ENCODE measurements at regions not wholly inside any gene's neighbourhood (a gene's known extent, or its start where the extent isn't known, plus 50 kb on each side); places are given as distances from the start of the nearest gene placed in this dataset.

DNA sequence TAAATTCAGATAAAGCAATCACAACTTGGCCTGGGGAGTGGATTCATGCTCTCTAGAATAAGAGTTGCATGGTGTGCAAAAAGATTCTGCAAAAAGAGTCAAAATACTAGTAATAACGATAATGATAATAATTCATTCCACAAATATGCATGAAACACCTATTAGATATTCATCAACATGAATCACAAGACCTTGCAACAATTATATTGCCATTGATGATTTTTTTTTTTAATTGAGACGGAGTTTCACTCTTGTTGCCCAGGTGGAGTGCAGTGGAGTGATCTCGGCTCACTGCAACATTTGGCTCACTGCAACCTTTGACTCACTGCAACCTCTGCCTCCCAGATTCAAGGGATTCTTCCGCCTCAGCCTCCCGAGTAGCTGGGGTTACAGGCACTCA is 109.2 kb upstream of the FLRT2 start:
- no peak for DNase-seq (ENCODE audit: low read depth)
- no peak for TF ChIP-seq CTCF (IDR thresholded peaks at IDR 0.05; ENCODE audit: insufficient read depth, low read depth, low read length, missing control alignments)
- H3K4me3 ChIP-seq (ENCODE audit: low read depth, low read length), result no peak overlapping the region

DNA sequence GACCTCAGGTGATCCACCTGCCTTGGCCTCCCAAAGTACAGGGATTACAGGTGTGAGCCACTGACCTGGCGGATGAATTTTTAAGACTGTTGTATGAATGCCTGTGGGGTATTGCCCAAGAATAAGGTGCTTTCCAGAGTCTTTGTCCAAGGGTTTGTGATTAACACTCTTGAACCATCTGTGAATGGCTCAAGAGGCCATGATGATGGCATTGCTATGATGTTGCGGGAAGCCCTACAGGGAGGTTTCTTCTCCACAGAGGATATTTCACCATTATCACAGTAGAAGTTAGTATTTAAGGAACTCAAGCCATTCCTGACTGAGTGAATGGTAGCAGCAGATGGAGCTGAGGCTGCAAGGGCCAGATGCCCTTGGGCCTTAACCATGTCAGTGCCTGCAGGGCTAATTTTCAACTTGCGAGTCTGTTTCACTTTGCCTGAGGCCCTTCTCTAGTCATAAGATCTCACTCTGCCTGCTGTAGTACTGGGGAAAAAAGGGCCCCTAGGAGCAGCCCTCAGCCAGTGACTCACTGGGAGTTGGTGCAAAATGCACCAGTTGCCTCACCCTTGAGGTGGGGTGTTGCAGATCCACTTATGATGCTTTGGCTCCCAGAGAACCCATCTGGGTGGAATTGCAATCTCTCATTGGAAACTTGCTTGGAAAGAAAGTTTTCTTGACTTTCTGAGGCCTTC is 108.6 kb upstream of the FLRT2 start:
- no peak for DNase-seq (ENCODE audit: low read depth)
- TF ChIP-seq CTCF (IDR thresholded peaks at IDR 0.05; ENCODE audit: insufficient read depth, low read depth, low read length, missing control alignments), result no peak
- no peak overlapping the region for H3K4me3 ChIP-seq (ENCODE audit: low read depth, low read length)

DNA sequence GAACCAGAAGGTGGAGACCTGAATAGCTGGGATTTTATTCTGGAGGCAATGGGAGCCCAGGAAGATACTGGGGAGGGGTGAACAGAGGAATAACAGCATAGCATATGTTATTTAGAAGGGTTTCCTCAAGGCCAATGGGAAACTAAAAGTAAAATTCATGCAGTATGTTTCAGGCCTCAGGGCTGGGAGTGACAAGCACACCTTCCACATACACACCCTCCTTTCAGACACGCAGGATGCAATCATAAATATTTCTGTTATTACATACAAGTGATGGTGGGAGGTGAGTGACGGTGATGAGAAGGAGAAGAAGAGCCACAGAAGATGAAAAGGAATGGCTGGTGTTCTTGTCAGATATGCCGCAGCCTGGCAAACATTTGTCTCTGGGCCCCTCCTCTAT is 106.1 kb upstream of the FLRT2 start:
- no peak for TF ChIP-seq CTCF (IDR thresholded peaks at IDR 0.05; ENCODE audit: insufficient read depth, low read depth, low read length, missing control alignments)
- no peak overlapping the region for H3K4me3 ChIP-seq (ENCODE audit: low read depth, low read length)
- DNase-seq (ENCODE audit: low read depth), result no peak

GRCh38 chr14:85425507-85425906 is 104.4 kb upstream of the FLRT2 start:
- no peak for TF ChIP-seq CTCF (IDR thresholded peaks at IDR 0.05; ENCODE audit: insufficient read depth, low read depth, low read length, missing control alignments)
- DNase-seq (ENCODE audit: low read depth), result no peak
- no peak overlapping the region for H3K4me3 ChIP-seq (ENCODE audit: low read depth, low read length)

DNA sequence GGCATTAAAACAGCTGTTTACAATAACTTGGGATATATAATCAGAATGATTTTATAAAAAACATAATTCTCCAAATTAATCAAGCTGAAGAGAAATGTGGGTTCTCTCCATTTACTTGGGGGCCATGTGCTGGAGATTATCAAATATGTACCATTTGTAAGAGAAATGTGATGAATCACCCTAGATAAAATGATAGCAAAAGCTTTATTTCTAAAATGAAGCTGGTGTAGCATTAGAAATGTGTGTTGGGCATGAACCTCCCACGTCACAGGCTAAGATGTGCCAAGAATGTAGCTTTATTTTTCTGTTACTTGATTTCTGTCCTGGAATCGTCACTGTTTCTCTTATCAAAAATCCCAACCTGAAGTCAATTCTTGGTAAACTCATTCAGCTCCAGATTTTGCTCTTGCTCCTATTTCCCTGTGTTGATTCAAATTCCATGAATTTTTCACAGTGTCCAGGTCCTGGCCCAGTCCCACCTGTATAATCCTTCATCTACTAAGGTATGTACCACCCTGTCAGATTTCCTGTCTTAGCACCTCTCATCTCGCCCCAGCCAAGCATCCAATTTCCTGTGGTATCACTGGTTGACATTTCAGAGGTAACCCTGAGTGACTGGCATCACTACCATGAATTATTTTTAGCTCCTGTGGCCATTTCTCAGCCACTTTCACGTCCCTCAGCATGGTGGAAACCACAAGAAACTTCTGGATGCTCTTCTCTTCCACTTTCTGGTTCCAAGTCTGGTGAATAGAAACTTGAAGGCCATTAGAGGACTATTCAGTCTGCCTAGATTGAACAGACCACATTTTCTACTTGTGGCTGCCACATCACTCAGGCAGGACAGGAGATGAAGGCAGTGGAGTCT is 103.6 kb upstream of the FLRT2 start:
- TF ChIP-seq CTCF (IDR thresholded peaks at IDR 0.05; ENCODE audit: insufficient read depth, low read depth, low read length, missing control alignments), result no peak
- H3K4me3 ChIP-seq (ENCODE audit: low read depth, low read length), result no peak overlapping the region
- DNase-seq (ENCODE audit: low read depth), result no peak

GRCh38 chr14:85428926-85429325 is 101.0 kb upstream of the FLRT2 start:
- DNase-seq (ENCODE audit: low read depth), result no peak
- no peak for TF ChIP-seq CTCF (IDR thresholded peaks at IDR 0.05; ENCODE audit: insufficient read depth, low read depth, low read length, missing control alignments)
- no peak overlapping the region for H3K4me3 ChIP-seq (ENCODE audit: low read depth, low read length)

Measured in GM12865 (cell line).